ENCODE measurements at regions not wholly inside any gene's neighbourhood (a gene's known extent, or its start where the extent isn't known, plus 50 kb on each side); places are given as distances from the start of the nearest gene placed in this dataset.

DNA sequence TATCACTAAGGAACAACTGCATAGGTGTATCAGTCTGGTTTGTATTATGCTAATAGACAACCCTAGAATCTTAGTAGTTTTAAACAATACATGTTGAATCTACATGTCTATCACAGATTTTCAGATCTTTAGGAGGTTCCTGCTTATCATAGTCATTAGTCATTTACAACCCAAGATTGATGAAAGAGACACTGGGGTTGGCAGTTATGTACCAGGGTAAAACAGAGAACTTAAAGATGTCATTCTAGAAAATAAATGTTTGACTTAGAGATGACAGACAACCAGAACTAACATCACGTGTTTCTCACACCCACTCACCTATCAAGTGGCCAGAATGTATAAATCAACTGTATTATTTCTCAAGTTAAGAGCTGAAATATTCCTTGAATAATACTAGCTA lies 181.9 kb downstream of the PABPC4L start:
- DNase-seq: no peak

DNA sequence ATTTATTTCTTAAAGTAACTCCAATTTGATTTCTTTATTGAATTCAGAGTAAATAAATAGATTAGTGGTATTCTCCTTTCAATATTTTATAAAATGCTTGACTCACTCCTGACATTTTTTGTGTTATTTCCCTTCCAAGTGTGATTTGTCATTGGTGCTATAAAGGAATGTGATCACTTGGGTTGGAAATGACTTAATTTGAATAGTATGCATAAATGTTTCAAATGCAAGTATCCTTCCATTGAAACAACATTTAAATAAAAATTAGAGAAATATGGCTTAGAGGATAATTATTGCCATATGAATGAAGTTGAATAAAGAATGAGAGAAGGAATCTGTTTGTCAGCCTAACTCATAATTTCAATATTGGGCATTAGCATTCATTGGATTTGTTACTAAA lies 182.7 kb downstream of the PABPC4L start:
- DNase-seq: no peak

DNA sequence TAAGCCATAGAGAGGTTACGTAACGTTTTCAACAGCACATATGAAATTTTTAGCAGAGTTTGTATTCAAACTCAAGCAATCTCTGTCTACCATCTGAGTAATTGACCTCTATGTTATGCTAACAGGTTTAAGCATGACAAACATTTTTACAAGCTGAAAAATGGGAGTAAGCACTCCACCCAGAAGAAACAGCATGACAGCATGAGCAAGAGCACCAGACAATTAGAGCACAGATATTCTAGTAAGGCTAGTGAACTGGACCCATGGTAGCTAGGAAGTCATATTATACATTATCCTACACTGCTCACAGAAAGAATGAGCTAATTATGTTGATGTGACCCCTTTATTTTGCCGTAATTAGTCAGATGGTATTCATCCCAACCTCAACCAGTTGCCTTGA lies 200.5 kb downstream of the PABPC4L start:
- DNase-seq: no peak

DNA sequence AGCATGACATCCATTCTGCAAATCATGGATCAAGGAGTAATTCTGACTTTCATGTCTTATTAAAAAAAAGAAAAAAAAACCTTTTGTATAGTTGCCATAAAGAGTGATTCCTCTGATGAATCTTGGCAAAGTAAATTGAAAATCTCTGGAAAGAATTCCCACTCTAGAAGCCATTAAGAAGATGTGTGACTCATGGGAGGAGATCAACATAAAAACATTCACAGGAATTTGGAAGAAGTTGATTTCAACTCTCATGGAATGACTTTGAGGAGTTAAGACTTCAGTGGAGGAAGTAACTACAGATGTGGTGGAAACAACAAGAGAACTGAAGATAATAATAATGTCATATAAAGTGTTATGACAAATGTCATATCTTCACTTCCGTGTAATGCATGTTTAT lies 204.2 kb downstream of the PABPC4L start:
- no peak for DNase-seq

DNA sequence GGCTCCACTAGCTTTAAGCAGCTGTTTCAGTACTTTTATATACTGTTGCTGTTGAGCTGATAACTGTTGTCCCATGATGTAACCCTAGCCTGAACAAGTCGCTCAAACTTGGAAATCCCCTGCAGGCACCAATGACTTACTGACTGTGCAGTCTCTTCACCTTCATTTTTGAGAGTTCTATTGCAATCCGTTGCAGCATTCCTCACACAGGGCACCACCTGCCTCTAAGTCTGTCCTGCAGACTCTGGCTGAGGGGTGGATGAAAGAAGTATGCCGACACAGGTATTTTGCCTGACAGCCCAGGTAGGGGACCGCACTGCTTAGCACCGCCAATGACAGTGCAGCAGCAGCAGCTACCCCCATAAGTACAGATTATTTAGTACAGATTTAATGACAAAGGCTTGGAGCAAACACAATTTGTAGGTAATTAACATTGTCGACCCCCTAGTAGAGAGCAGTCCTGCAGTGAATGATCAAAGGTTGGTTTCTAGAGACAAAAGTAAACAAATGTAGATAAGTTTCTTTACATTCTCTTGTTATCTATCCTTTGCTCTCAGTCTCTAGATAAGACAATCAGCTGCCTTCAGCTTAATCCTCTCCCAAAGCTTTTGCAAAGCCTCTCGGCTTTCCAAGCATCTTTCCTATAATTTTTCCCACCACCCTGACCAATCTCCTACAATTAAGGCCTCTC lies 205.0 kb downstream of the PABPC4L start:
- DNase-seq: no peak

DNA sequence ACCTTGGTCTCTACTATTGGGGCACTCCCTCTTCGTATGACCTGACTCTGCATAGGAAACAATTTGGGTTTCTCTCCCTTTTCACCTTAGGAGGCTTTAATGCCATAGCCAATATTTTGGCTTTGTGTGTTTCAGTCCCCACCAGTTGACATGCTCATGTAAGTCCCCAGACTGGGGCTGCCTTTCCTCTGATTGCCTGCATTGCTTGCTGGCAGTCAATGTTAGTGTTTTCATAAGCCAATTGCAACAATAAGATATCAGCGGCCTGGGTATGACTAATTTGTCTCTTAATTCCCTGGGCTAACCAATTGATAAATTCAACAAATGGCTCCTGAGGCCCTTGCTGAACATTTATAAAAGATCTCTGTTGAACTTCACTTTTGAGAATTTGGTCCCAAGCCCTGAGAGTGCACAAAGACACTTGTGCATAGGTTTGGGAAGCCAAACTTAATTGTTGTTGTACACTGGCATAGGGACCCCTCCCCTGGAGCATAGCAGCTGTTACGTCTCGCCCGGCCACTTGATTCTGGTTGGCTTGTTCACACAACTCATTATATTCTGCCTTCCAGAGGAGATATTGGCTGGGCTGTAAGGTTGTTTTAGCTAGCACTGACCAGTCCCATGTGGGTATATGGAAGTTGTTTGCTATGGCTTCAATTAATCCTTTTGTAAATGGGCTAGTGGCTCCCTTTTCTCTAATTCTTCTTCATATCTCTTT lies 206.2 kb downstream of the PABPC4L start:
- DNase-seq: no peak

DNA sequence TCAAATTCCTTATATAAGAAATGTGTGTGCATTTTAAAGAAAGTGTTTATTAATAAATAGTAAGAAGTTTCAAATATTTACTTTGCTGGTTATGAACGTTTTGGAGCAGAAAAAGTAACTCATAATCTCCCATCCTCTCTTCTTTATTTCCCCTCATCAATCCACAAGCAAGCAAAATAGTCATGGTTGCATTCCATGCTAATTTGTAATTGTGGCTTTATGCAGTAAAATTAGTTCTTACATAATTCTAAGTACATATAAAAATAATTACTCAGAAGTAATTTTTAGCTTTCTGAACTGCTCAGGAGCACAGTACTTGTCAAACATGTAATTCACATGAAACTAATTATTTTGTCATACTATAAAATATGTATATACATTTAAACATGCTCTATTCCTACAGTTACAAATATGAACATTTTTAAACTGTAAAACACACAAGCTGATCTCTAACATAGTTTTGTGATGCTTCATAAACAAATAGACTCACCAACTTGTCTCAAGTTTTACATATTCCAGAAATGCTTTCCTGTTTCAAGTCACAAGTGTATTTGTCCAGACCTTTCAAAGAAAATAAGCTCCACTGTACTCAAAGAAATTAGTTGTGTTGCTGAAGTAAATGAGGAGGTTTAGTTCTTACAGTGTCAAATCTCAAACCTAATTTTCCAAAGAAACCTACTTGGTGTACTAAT lies 218.9 kb downstream of the PABPC4L start:
- DNase-seq: no peak

DNA sequence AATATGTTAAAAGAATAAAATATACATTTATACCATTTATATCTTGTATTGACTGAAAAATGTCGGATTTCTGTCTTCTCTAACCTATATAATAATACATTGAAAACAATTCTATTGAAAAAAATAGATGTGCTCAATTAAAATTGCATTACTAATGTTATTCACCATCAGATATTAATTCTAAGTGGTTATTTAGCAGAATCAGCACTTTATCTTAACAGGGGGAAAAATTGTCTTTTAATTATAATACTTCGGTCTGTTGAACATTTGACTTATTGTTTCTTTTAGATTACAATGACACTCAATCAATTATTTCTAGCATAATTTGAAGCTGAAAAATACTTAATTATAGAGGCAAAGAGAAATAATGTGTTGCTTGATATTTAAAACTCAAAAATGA lies 220.3 kb downstream of the PABPC4L start:
- no peak for DNase-seq

DNA sequence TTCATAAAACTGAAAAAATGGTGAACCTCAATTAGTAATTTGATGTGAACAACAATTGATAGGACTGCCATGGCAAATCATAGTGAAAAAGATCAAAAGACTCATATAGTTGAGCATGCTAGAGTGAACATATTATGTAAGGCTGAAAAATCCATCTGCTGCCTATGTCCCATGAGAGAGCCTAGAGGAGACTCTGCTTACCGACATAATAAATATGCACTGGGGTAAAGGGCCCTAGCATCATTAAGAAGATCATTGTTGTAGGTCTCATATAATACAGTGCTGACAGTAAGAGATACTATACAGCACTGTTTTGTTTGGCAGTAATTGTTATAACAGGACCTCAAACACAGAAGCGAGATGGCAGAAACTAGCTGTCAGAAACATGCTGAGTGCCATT lies 229.0 kb downstream of the PABPC4L start:
- no peak for DNase-seq

DNA sequence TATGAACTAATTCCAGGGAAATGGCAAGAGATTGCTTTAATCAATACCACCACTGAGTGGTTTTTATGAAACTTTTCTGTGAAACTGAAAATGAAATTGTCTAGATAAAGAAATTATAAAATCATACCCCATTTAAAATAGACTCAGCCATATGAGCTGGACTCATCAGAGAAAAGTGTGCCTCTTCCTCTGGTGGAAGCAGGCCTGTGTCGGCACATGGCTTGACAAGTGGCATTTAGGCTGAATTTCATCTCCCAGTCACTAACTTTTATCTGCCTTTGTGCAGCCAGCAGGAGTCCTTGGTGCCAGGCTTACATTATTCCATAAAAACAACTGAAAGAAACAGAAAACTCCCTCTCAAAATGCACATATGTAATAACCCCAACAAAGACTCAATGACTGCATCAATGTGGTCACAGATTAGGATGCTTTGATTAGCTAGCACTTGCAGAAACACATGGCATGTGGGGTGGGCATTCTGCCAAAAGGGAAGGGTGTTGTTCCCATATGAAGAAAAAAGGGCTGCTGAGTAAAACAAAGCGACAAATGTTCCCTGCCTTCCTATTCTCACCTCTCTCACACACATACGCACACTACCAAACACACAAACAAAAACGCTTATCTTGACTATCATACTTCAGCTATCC lies 232.3 kb downstream of the PABPC4L start:
- DNase-seq: peak; percentile 73

DNA sequence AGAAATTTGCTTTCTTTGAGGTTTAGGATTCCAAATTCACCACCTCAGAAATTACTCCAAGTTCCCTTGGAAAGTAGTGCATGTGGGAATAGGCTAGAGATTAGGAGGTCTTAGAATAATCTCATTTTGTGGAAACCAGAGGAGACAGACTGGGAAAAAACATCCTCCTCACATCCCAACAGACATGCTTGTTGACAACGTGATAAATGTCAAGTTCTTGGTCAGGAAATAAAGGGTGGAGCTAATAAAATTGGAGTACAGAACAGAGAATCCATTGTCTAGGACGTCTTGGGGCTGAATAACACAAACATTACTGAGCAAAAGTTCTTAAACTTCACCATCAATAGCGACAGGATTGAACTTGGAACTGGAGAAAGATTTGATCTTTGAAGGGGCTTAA lies 233.4 kb downstream of the PABPC4L start:
- no peak for DNase-seq

DNA sequence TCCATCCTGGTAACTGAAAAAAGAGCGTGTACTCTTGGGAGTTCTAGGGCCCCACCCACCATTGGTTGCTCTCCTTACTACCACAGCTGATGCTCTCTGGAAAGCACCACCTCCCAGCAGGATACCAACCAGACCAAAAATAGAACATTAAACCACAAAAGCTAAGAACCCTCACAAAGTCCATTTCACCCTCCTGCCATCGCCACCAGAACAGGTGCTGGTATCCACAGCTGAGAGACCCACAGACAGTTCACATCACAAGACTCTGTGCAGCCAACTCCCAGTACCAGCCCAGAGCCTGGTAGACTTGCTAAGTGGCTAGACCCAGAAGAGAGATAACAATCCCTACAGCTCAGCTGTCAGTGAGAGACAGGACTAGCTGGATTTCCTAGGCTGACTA lies 240.6 kb downstream of the PABPC4L start:
- no peak for DNase-seq

DNA sequence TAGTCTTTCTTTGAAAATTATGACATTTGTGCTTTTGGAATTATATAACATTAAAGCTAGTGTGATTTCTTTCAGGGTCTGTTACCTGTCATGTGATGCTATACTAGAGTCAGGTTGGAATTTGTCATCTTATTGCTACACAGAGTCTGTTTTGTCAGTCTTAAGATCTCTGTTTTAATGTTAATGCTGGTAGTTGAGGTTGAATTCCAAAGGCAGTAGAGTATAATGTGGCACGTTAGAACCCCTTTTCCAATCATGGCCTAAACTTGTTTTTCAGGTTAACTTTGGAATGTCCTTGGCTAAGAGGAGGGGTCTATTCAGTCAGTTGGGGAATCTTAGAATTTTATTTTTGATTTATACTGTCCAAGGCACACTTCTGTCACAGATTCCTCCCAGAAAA lies 258.5 kb downstream of the PABPC4L start:
- no peak for DNase-seq

DNA sequence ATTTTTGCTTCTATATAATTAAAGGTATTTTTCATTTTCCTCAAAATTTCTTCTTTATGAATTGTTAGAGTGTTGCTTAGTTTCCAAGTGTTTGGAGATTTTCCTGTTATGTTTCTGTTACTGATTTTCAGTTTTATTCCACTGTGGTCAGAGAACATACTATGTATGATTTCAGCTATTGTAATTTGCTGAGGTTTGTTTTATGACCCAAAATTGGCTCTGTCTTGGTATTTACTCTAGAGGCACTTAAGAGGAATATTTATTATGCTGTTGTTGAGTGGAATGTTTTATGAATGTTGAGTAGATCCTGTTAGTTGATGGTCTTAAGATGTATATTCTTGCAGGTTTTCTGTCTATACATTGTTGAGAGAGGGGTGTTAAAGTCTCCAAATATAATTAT lies 263.5 kb downstream of the PABPC4L start:
- DNase-seq: no peak

DNA sequence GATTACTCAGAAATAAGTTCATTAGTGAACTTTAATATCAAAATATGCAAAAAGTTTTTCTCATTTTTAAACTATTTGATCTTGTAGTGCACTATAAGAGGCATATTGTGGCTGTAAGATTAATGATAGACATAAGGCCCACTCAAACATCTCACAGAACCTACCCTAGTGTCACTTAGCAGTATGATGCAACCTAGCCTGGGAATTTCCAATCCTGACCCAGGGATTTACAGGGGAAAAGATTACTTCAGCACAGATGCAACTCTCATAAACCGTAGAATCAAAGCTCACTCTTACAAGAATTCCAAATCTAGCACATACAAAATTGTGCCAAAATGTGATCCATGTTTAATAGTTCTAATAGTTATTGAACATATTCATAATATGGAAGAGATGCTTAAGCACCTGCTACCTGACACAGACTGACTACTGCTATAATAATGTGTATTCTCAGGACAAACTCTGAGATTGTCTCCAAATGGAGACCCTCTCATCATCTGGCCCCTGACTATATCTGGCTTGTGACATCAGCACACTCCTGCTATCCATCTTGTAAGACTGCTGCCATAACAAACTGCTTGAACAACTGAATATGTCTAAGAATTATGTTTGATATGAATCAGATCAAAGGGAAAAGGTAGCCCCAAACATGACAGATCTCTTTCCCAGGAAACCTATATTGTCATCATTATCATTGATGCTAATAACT lies 271.9 kb downstream of the PABPC4L start:
- no peak for DNase-seq

DNA sequence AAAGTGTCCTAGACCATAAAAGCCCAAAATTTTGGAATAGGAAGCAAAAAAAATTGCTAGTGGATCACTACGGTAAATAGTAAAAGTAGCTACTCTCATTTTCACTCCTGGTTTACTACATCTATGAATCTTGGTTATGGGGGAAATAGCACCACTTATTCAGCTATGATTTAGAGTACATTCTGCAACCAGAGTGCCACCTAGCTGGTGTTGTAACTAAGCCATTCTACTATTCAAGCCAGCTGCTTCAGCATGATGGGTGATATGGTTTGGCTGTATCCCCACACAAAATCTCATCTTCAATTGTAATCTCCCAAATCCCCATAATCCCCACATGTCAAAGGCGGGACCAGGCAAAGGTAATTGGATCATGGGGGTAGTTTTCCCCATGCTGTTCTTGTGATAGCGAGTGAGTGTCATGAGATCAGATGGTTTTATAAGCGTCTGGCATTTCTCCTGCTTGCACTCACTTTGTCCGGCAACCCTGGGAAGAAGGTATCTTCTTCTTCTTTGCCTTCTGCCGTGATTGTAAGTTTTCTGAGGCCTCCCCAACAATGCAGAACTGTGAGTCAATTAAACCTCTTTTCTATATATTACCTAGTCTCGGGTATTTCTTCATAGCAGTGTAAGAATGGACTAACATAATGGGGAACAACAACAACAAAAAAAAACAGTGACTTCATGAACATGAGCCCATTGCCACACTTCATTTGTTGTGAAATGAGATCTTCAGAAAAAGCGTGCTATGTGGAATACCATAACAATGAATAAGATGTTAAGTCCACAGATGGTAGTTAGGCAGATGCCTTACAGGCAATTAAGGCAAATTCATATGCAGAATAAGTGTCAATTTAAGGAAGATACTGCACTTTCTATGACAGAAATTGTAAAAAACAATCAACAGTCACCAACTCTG lies 280.1 kb downstream of the PABPC4L start:
- DNase-seq: no peak

DNA sequence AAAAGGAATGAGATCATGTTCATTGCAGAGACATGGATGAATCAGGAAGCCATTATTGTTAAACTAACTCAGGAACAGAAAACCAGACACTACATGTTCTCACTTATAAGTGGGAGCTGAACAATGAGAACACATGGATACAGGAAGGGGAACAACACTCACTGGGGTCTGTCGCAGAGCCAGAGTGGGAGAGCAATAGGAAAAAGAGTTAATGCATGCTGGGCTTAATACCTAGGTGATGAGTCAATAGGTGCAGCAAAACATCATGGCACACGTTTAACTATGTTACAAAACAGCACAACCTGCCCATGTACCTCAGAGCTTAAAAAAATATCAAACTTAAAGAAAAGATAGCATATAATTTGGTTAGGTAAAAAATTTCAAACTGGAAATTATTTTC lies 281.4 kb downstream of the PABPC4L start:
- no peak for DNase-seq

DNA sequence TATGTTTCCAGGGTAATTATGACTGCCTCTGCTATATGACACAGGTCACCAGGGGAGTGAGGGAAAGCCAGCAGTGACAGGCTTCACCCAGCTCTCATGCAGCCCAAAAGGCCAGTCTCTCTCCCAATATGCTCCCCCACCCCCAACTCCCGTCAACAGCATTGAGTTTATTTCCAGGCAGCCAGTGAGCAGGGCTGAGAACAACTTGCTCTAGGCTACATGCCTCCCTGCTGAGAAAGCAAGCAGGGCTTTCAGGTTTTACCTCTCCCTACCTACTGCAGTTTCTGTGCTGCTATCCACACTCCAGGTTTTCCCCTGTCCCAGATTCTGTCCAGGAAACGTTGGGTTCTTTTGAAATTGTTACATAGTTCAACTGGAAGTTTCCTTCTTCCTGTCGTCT lies 291.4 kb downstream of the PABPC4L start:
- DNase-seq: peak; percentile 9

DNA sequence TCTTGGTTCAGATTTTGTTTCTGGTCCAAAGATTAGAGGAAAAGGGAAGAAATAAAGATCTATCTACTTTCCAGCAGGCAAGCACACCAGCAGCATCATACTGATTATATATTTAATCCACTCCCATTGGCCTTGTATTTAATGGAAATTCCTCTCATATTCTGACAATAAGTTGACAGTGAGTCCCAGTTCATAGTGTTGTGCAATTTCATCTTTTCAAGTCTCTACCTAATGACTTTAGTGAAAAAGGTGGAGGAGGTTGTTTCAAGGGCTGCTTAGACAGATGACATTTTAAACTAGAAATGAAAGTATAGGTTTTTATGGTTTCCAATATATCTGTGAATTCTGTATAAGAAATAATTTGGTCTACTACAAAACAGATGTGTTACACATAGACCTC lies 298.6 kb downstream of the PABPC4L start:
- no peak for DNase-seq

DNA sequence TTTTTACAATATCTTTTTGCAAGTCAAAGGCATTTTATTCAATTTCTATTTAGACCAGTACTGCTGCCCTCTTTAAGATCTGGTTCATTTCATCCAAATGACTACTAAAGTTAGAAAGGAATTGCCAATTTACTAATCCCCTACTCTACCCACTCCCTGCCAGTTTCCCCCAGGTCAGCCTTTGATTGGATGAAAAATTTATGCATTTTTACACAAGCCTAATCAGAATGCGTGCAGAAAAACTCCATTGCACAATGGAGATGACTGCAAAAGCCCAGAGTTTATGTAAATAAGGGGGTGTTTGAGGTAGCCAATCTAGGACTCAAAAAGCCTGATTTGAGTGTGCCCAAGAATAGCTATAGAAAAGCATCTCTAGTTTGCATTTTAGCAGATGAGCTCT lies 310.6 kb downstream of the PABPC4L start:
- no peak for DNase-seq

DNA sequence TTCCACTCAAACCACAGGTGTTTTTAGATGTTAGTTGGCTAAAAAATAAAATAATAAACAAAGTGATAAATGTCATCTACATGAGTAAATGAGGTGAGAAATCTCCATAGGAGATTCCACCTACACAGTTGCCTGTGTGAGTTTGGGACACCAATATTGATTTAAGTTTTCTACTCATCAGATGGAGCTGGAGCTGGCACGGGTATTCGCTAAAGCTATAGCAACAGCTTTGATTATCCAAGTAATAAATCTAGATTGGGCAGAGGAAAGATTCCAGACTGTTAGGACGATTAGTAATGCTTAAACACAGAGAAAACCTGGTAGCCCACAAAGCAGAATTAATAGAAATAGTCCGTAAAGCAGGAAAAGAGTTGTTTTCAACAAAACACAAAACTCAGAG lies 313.9 kb downstream of the PABPC4L start:
- no peak for DNase-seq

DNA sequence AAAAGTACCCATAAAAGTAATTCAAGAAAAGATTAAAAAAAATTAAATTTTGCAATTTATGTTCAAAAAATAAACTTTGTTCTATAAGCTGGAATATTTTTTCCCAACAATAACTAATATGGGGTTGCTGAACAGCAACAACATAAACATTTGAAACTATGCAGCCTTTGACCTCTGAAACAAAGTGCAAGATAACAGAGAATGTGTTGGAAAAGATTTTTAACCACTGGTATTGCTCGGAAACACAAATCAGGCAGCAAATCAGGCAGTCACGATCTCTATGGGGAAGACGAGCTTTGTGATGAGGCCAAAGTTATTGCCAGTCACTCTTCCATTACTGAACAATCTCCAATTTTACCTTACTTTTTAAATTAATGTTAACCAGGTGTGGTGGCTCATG lies 332.1 kb downstream of the PABPC4L start:
- DNase-seq: no peak

Data from NCI-H345 (cell line).